Inferior parietal cortex (tissue), 1 donor: ENCODE measurements at regions not wholly inside any gene's neighbourhood (a gene's known extent, or its start where the extent isn't known, plus 50 kb on each side); places are given as distances from the start of the nearest gene placed in this dataset.
A peak's percentile ranks its signal among the peaks of the same experiment; 100 is the strongest.

Experiments used
- DNase-seq: peaks from one replicate; pipeline ENCODE4 v3.0.0-alpha.2; 2016; ENCODE audit errors: extremely low spot score

DNA sequence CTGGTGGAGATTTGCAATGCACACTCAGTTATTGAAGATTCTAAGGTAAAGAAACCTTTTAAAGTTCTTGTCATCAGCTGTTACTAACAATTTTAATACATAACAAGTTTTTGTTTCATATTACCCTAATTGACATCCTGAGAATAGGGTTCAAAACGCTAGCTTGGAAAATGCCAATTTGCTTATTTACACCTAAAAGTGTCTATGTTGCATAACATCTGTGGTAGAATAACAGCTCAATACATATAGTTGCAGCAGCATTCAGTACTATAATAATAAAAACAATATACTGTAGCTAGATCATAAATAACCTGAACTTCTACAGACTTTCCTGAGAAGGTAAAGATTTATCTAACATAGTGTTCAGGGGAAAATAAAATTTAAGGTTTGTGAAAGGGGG, 219.0 kb downstream of the OSR1 start:
- no peak for DNase-seq

DNA sequence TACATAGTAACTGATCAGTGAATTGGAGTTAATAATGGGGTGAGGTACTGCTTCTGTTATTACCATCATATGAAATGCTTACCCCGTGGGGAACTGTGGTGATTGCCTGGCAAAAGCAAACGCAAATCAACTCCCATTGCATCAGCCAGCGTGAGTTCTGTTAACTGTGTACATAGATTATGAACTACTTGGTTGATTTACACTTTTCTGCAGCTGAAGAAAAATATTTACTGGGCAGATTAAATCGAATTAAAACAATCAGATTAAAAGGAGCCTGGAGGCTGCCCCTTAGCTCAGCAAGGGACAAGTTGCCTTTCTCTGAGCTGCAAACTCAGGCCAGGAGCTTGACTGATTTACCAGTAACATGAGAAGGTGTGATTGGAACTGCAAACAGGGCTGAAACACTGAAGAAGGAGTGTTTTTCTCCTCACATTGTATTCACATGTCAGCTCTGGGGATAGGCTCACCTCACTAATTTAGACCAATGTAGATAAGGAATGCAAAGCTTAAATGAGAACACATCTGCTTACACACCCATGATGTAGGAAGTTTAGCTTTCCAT, 220.1 kb downstream of the OSR1 start:
- DNase-seq: no peak

DNA sequence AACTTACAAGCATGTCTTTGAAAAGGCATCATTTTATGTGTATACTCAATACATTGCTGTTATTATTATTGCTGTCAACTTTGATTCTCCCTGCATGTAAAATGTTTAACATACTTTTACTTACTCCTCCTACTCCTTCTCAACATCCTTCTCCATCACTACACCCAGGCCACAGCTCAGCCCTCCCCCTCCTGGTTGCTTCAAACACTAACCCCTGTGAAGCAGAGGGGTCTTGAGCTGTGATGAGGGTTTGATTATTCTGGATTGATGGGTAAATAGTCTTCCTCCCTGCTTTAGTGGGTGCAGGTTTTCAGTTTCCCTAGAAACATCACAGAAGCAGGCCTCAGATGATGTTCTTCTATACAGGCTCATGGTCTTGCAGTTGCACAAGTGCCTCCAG, 221.0 kb downstream of the OSR1 start:
- no peak for DNase-seq

DNA sequence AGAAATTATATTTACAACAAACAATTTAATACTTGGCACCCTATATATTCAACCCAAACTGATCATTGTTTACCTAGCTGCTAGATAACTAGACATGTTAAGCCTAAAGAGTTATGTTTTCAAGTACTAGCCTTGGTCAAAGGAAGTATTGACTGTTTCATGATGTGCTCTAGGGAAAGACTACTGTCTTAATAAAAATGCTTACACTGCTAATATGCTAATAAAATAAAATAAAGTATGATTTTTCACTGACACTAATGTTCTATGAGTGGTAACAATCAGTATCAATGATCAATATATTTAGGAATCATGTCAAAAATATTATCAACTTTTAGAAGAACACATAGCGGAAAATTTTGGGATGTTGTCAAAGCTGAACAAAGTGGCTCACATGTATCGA, 225.5 kb downstream of the OSR1 start:
- no peak for DNase-seq

DNA sequence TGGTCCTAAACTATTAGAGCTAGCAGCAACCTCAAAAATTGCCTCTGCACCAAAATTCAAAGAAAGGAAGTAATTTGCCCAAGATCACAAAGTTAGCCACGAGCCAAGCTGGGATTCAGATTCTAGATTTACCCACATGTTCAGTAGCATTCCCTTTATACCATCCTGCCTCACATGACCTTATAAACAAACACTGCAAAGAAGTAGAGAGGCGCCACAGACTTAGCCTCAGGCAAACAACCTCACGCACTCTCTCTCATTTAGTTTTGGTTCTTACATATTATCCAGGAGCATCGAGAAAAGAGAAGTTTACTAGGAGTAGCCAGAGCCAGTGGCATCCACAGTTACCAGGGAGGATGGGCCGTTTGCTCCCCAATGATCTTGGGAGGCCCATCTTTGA, 226.6 kb downstream of the OSR1 start:
- DNase-seq: no peak

DNA sequence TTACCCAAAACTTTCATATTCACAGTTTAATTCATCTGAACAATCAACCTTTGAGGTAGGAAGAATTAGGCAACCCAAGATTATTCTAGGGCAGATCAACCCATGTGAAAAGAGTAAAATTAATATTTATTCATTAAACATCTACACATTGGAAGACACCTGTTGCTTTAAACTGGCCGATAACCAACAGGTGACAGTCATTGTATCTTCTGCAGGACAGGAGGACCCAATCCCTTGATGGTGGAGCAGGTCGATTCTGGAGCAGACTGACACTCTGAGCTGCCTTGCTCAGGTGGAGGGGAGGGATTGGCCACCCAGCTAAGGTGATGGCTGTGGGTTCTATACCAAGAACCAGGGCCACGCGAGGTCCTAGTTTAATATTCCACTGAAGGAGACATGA, 230.3 kb downstream of the OSR1 start:
- no peak for DNase-seq

DNA sequence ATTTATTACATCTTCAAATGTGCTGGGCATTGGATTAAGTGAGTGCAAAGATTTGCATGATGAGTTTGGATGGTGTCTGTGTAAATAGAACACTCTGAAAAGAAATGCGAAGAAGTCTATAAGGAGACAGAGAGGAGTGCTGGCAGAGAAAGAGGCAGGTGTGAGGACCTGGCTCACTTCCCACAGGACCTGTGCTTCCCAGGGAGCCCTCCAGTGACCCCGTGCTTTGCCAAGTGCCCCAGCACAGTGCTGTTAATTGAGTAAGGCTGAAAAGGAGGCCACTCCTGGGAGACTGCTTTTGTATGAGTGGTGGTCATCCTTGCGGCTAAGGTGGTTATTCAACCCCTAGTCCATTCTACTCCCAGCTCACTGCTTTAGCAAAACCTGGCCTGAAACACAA, 230.8 kb downstream of the OSR1 start:
- DNase-seq: no peak

DNA sequence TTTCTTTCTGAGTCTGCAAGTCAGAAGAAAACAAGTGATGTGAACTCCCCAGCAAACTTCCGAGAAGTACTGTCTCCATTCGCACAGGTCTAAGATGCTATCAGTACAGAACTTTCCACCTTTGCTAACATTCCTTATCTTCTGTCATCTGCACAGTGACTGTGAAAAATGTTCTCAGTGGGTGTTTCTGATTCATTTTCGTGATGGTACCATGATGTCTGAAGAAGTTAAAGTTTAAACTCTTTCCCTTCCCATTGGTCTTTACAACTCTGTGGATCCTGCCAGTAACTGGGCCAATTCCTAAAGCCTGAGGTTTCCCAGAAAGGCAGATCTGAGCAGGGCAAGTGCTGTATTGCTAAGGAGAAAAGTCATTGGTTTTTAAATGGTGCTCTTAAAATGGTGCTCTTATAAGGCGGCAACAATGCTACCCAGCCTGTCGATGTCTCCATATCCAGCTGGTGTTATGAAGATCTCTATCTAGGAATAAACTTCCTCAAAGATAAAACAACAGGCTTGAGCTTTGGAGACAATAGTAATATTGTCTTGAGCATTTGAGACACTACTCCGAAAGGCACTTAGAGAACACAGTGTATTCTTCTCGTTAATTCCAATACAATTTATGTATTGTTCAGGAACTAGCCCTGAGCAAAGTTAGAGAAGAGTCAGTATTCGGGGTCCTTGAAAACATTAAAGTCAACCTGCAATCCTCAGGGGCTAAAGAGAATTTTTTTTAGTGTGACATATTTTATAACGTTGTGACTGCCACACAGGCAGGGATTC, 232.3 kb downstream of the OSR1 start:
- DNase-seq: no peak

DNA sequence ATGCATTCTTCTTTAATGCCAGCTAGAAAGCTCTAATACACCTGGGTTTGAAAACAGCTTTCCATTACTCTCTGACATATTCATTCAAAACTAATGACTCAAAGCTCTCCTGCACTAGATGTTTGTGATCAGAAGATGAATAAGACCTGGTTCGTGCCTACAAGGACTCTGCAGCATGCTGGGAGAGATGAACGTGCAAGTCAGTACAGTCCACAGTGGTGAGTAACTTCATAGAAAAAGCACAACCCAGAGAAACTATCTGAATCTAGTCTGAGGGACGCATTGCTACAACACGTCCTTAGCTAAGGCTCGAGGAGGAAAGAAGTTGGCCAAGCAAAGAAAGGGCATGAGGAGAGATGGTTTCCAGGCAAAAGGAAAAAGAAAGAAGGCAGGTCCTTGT, 234.3 kb downstream of the OSR1 start:
- no peak for DNase-seq

DNA sequence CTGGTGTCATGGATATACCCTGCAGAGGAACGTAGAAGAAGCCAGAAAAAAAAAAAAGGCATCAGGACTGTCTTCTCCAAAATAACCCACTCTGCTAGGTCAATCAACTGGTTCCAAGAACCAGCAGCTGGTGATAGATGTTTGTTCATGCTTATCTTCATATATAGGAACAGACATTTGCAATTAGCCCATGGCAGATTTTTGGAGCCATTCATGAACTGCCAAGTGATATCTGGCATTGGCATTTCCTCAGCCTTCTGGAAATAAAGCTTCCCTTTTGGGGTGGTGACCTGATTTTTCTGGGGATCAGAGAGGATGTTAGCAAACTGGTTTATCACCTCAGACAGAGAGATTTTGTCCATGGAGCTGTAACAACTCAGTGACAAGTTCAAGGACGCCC, 234.9 kb downstream of the OSR1 start:
- no peak for DNase-seq

DNA sequence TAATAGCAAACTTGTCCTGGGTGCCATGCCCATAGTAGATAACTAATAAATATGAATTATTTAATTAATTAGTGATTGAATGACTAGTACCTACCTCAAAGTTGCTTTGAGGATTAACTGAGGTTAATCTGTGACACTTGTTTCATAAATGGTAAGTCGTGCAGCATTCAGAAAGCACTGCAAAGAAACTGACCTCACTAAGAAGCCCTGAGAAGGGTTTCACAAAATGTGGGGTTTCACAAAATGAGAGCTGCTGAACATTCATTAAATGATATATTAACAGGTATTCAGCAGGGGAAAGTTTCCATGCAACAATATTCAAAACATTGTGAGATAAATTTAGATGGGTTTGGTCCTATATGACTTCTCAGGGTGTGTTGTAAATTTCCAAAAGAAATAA, 236.2 kb downstream of the OSR1 start:
- DNase-seq: no peak

DNA sequence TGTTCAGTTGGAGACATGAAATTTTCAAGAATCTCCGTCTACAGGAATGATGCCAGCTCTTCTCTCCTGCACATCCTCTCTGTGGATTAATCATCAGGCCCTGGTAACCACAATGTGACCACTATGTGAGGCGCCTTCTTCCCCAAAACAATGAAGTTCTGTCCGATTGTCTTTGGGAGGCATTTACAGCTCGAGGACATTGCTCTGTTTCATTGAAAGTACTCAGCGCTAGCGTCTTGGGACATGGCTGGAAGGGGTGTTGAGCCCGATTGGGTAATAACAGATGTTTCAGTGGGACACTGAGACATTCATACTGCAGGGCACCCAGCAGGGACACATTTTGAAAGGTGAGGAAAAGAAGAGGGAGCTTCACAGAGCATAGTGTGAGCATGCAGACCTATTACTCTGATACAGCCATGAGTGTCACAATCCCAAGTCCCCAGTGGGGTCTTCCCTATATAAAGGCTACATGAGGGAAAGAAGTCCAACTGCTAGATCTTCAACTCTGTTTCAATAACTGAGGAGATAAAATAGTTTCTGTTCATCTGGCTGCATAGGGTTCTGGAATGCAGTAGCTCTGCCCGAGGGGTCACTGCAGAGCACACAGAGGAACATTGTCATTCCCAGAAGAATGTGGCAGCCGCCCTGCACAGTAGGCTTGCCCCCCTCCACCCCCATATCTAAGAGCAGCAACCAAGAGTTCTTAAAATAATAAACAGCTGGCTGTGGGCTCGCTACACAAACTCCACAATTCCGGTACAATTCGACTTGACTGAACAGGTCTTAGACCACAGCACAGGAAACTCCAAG, 237.3 kb downstream of the OSR1 start:
- DNase-seq: peak; percentile 66

DNA sequence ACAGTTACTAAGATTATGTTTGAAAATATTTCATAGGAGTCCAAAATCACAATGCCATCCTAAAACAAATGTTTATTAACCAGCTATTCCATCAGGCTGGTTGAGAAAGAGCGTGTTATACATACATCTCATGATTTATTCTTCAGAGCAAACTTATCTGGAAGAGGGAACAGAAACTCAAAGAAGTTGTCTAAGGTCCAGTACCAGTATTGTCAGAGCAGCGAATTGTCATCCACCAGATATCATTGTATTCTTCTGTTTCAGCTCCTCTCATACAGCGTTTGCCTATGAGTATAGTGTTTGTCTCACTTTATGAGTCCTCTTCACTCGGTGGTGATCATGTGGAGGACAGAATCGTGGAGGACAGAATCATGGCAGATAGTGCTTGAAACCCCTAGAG, 238.2 kb downstream of the OSR1 start:
- peak; percentile 15 for DNase-seq

DNA sequence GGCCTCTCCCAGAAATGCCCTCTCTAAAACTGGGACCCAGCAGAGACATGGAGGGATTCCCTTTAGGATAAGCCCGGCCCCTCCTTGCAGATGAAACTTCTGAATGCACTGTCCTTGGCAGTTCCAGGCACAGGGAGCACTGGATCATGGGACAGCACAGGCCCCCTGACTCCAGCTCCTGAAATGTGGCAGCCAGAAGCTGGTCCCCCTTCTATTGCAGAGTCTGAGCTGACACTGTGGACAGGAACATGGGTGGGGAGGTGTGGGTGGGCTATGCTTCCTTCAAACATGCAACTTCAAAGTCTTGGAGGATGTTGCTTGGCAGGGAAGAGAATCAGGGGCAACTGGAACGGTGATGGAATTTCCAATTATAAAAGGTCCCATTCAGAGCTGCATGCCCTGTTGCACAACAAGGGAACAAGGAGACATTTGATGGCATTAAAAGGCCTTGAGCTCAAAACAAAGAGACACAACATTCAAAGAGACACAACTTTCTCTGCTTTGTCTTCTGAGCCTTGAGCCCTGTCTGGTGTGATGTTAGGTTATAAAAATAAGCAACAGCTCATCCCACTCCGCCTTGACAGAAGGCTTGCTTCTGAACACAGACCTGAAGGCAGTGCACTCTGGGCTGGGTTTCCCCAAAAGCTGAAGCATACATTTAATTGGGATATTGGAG, 239.0 kb downstream of the OSR1 start:
- peak; percentile 54 for DNase-seq

DNA sequence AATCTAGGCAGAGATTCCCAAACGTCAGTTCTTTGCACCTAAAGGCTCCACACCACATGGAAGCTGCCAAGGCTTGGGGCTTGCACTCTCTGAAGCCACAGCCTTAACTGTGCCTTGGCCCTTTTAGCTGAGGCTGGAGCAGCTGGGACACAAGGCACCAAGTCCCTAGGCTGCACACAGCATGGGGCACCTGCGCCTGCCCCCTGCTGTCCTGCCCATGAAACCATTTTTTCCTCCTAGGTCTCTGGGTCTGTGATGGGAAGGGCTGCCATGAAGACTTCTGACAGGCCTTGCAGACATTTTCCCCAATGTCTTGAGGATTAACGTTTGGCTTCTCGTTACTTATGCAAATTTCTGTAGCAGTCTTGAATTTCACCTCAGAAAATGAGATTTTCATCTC, 241.5 kb downstream of the OSR1 start:
- DNase-seq: no peak

DNA sequence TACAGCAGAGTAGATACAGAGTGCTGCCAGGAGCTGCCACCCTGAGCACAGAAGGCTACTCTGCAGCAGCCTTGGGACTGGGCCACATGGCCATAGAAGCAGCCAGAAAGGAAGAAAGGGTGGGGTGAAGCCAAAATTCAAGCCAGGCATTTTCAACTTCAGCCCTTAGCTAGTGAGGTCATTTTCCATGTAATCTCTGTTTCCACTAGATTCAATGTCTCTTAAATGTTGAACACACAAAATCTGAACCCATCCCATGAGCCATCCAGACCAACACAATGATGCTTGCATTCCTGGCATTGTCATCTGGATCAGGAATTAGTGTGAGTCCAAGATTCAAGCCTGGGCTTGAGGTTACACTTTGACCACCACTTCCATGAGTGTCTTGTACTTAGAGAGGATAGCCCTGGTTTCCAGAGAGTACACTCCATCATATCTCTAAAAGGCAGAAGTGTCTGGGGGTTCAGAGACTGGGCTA, 243.6 kb downstream of the OSR1 start:
- DNase-seq: no peak

DNA sequence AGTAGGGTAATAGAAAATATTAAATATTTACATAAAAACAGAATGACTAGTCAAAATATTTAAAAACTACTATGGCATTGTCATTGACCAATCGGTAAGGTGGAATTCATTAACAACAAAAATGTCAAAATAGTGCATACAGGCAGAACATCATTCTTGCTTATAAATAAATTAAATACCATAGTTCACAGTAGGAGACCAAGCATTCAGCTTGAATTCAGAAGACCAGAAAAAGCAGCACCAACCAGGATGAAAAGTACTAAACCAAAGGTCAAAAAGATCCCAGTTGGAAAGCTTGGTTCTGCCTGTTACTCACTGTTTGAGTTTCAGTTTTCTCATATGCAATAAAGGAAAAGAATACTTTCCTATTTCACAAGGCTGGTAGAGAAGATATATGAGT, 244.3 kb downstream of the OSR1 start:
- no peak for DNase-seq

DNA sequence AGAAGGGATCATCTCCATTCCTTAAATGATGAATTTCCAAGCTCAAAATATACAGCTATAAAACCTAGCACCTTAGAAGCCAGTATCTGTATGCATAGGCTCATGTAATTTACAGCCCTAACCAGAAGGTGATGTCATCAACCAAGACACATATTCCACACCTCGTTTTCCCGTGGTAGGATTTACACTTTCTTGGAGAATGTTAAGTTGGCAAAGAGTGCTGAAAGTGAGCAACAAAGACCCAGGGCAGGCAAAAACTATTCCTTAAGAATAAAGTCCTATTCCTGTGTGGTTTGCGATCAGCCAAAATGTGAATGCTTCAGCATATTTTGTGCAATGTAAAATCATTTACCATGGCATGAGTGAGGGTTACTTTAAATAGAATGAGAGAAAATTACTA, 247.1 kb downstream of the OSR1 start:
- no peak for DNase-seq

DNA sequence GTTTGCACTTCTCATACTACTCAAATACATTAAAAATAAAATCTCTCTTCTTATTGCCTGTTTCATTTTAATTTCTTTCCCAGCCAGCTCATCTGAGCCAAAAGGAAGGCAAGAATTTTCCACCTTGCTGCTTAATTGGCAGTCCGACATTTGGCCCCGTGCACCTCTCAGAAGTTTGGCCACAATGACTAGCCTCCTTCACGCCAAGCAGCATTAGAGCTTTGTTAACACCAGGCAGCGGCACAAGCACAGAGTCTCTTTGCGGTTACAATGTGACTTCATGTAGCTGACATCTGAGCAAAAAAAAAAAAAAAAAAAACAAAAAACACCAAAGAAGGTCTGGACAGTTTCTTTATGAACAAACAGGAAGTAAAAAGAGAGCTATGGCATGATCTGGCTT, 248.9 kb downstream of the OSR1 start:
- no peak for DNase-seq

DNA sequence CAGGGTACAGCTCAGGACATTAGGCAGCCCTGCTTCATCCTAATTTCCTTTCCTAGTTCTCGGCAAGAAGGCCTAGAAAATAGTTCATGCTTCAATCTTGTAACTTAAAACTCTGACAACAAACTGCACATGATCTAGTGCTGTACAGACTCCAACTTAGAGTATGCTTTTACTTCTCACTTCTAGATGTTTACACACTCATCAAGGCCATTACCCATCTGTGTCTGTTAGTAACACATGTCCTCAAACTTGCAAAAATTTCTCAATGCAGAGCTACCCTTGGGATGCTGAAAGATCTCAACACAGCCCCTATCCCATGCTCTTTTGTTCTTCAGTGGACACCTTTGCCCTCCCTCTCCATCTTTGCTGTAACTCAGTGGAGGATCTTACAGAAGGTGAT, 252.0 kb downstream of the OSR1 start:
- DNase-seq: no peak

DNA sequence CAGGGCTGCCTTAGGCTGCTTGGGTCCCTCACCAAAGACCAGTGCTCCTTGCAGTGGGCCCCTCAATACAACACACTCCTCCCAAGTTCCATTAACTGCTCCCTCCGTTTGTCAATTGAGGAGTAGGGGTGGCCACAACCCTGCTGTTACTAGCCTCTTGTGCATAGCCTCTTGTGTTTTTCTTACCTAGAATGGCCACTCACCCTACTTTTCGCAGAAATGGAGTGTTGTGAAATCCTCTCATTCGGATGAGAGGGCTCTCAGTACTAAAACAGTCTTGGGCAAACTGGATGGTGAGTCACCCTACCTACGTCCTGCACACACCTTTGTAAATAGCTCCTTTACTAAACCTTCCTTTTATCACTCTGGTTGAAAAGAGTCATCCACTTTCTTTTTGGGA, 253.9 kb downstream of the OSR1 start:
- no peak for DNase-seq

DNA sequence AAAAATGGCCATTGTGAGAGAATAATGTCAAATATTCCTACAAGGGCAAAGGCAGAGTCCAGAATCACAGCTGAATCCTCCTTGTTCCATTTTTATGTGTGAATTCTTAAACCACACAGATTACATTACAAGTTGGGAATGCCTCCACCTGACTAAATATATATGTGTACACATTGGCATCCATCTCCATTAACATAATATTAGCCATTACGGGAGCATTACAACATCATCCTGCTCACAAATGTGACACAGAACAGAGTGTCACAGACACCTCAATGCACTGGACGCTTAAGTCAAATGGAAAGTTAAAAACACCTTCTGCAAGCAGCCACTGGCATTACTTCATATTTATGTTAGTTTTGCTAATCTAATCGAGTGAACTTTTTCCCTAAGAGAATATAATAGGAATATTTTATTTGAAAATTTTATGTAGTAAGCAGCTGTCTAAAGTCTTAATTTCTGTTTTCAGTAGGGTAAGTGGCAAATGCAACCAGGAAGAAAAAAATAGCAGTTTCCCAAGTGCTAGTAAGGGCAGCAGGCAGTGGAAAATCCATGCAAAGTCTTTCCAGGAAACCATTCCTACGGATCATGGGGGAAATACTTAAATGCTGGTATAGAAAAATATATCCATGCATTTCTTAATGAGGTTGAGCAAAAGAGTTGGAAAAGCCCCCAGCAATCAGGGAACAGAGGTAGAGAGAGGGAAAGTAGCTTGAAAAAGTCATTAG, 255.6 kb downstream of the OSR1 start:
- no peak for DNase-seq
